H1 (cell line): ENCODE measurements at regions not wholly inside any gene's neighbourhood (a gene's known extent, or its start where the extent isn't known, plus 50 kb on each side); places are given as distances from the start of the nearest gene placed in this dataset.

ENCODE experiments used
- CTCF ChIA-PET: fragments of 300-600 bp; sonication (Branson Sonifier 250); formaldehyde crosslinking; loops from one replicate; lab custom pipeline; 2021; ENCODE audit not compliant: partially characterized antibody; lab: Charles Lee
- POLR2A ChIA-PET: fragments of 300-600 bp; sonication (Branson Sonifier 250); formaldehyde crosslinking; loops from one replicate; lab custom pipeline; 2021; ENCODE audit warnings: inconsistent platforms; ENCODE audit not compliant: partially characterized antibody; lab: Charles Lee
- DNase-seq, 2 experiments: peaks; one replicate each; pipeline versions ENCODE4 v3.0.0 to v3.0.0-alpha.2; 2010 to 2022; ENCODE audit warnings: low spot score in 2 of 2, low read depth in 1 of 2, mixed read lengths in 1 of 2
- FAIRE-seq: peaks from 2 replicates; lab custom pipeline; 2011; peaks lifted over from hg19 to GRCh38; lab: Jason Lieb, UNC
- H2AFZ ChIP-seq: 2 replicates; pipeline ENCODE4 v1.8.1; 2012; ENCODE audit warnings: low read length, inconsistent platforms
- H2AK5ac ChIP-seq: 2 replicates; pipeline ENCODE4 v1.6.1; 2013; ENCODE audit warnings: low read depth, low read length
- H2BK120ac ChIP-seq: replicated peaks from 2 replicates; pipeline ENCODE3; 2013; ENCODE audit warnings: low read depth, low read length, inconsistent platforms
- H2BK12ac ChIP-seq: 2 replicates; pipeline ENCODE4 v1.6.1; 2013; ENCODE audit warnings: low read depth, low read length
- H2BK15ac ChIP-seq: 2 replicates; pipeline ENCODE4 v1.6.1; 2013; ENCODE audit warnings: low read length
- H2BK20ac ChIP-seq: 2 replicates; pipeline ENCODE4 v1.6.1; 2013; ENCODE audit warnings: low read length
- H2BK5ac ChIP-seq: 2 replicates; pipeline ENCODE4 v1.6.1; 2013; ENCODE audit warnings: low read depth, low read length
- H3K14ac ChIP-seq: 2 replicates; pipeline ENCODE4 v1.6.1; 2013; ENCODE audit warnings: inconsistent platforms; ENCODE audit not compliant: insufficient read length
- H3K18ac ChIP-seq: 2 replicates; pipeline ENCODE4 v1.6.1; 2013; ENCODE audit warnings: low read length; ENCODE audit errors: extremely low read depth
- H3K23ac ChIP-seq: 2 replicates; pipeline ENCODE4 v1.6.1; 2013; ENCODE audit warnings: inconsistent platforms; ENCODE audit not compliant: insufficient read length
- H3K23me2 ChIP-seq: 2 replicates; pipeline ENCODE4 v1.6.1; 2013; ENCODE audit warnings: low read depth, low read length
- H3K27ac ChIP-seq: 2 replicates; pipeline ENCODE4 v1.6.1; 2011; ENCODE audit warnings: low read depth, low read length, inconsistent platforms
- H3K27me3 ChIP-seq, 4 experiments: replicated peaks in 1 of 4; 1 replicate in 1 of 4; 2 replicates in 3 of 4; pipeline versions ENCODE4 v1.6.1 to v1.8.1; 2011 to 2013; ENCODE audit warnings: low read length in 3 of 4, mild to moderate bottlenecking in 3 of 4, inconsistent platforms in 2 of 4, mixed read lengths in 2 of 4, moderate library complexity in 1 of 4; ENCODE audit not compliant: control insufficient read depth in 3 of 4, insufficient read depth in 3 of 4; ENCODE audit errors: extremely low read depth in 1 of 4
- H3K36me3 ChIP-seq, 4 experiments: 2 replicates each; pipeline versions ENCODE4 v1.6.1 to v1.8.1; 2011 to 2013; ENCODE audit warnings: mild to moderate bottlenecking in 4 of 4, low read length in 3 of 4, moderate library complexity in 2 of 4, control low read depth in 1 of 4, inconsistent platforms in 1 of 4; ENCODE audit not compliant: insufficient read depth in 4 of 4, control insufficient read depth in 2 of 4
- H3K4ac ChIP-seq: replicated peaks from 2 replicates; pipeline ENCODE3; 2013; ENCODE audit warnings: low read length, low read depth, mixed read lengths, inconsistent platforms; ENCODE audit not compliant: insufficient read length
- H3K4me1 ChIP-seq, 4 experiments: replicated peaks in 1 of 4; 1 replicate in 1 of 4; 2 replicates in 3 of 4; pipeline versions ENCODE4 v1.6.1 to v1.8.1; 2011 to 2013; ENCODE audit warnings: low read length in 3 of 4, inconsistent platforms in 2 of 4, mixed read lengths in 1 of 4; ENCODE audit not compliant: insufficient read depth in 4 of 4, control insufficient read depth in 3 of 4
- H3K4me2 ChIP-seq, 2 experiments: 2 replicates each; pipeline versions ENCODE4 v1.6.1 to v1.8.1; 2011 to 2013; ENCODE audit warnings: low read depth in 2 of 2, low read length in 2 of 2, control low read depth in 1 of 2, inconsistent platforms in 1 of 2, mild to moderate bottlenecking in 1 of 2; ENCODE audit not compliant: insufficient read depth in 1 of 2
- H3K4me3 ChIP-seq, 4 experiments: fragments of 200-600, 300-600 bp in 1 of 4; sonication (generic), shearing (Covaris generic), sonication (Bioruptor Twin) in 1 of 4; 2 replicates each; pipeline versions ENCODE4 v1.5.1 to v1.8.1; 2011 to 2016; ENCODE audit warnings: low read length in 4 of 4, low read depth in 3 of 4, control low read depth in 2 of 4, inconsistent platforms in 2 of 4, mild to moderate bottlenecking in 2 of 4, mixed read lengths in 1 of 4, moderate library complexity in 1 of 4; ENCODE audit not compliant: insufficient read depth in 2 of 4; ENCODE audit errors: extremely low read depth in 1 of 4
- H3K56ac ChIP-seq: replicated peaks from 2 replicates; pipeline ENCODE3; 2013; ENCODE audit warnings: low read depth, mild to moderate bottlenecking, mixed read lengths, low read length, inconsistent platforms; ENCODE audit not compliant: insufficient read length
- H3K79me1 ChIP-seq: 2 replicates; pipeline ENCODE4 v1.6.1; 2013; ENCODE audit warnings: low read depth, low read length, control low read depth
- H3K79me2 ChIP-seq, 2 experiments: 2 replicates each; pipeline versions ENCODE4 v1.6.1 to v1.8.1; 2012 to 2013; ENCODE audit warnings: low read length in 2 of 2, mild to moderate bottlenecking in 2 of 2, inconsistent platforms in 1 of 2; ENCODE audit not compliant: insufficient read depth in 2 of 2, control insufficient read depth in 1 of 2
- H3K9ac ChIP-seq, 4 experiments: replicated peaks in 1 of 4; 1 replicate in 1 of 4; 2 replicates in 3 of 4; pipeline versions ENCODE4 v1.6.1 to v1.8.1; 2011 to 2013; ENCODE audit warnings: low read depth in 3 of 4, low read length in 3 of 4, control low read depth in 2 of 4, mild to moderate bottlenecking in 2 of 4, moderate library complexity in 2 of 4, inconsistent platforms in 1 of 4; ENCODE audit errors: extremely low read depth in 1 of 4
- H3K9me3 ChIP-seq, 2 experiments: 2 replicates each; pipeline versions ENCODE4 v1.6.1 to v1.8.1; 2012 to 2013; ENCODE audit warnings: mild to moderate bottlenecking in 2 of 2, moderate library complexity in 2 of 2, control low read depth in 1 of 2, inconsistent platforms in 1 of 2, low read depth in 1 of 2, low read length in 1 of 2, mixed read lengths in 1 of 2; ENCODE audit not compliant: insufficient read depth in 2 of 2
- H4K20me1 ChIP-seq, 2 experiments: replicated peaks in 1 of 2; 2 replicates each; pipeline versions ENCODE3 to v1.8.1; 2011 to 2013; ENCODE audit warnings: inconsistent platforms in 2 of 2, low read length in 2 of 2, mild to moderate bottlenecking in 1 of 2; ENCODE audit not compliant: insufficient read depth in 2 of 2, control insufficient read depth in 1 of 2
- H4K5ac ChIP-seq: 2 replicates; pipeline ENCODE4 v1.6.1; 2013; ENCODE audit warnings: low read length, low read depth, mixed read lengths, inconsistent platforms; ENCODE audit not compliant: insufficient read length
- H4K8ac ChIP-seq: 2 replicates; pipeline ENCODE4 v1.8.0; 2013; ENCODE audit warnings: mild to moderate bottlenecking, moderate library complexity, low read length, inconsistent platforms; ENCODE audit not compliant: insufficient read depth; ENCODE audit errors: extremely low read depth
- H4K91ac ChIP-seq: replicated peaks from 2 replicates; pipeline ENCODE3; 2013; ENCODE audit warnings: low read length, mixed read lengths, inconsistent platforms; ENCODE audit not compliant: insufficient read length
- ASH2L ChIP-seq: fragments of 200-600, 300-600 bp; sonication (generic); IDR thresholded peaks from one replicate; pipeline ENCODE4 v1.7.1; 2017; ENCODE audit warnings: low read length
- ATF2 ChIP-seq: IDR thresholded peaks from 2 replicates; pipeline ENCODE4 v1.6.1; 2012; ENCODE audit warnings: low read length, inconsistent platforms
- BCL11A ChIP-seq, 2 experiments: IDR thresholded peaks; one replicate each; pipeline ENCODE4 v1.6.1; 2011; ENCODE audit warnings: low read depth in 2 of 2, low read length in 2 of 2, mild to moderate bottlenecking in 2 of 2
- BRCA1 ChIP-seq: IDR thresholded peaks from 2 replicates; pipeline ENCODE4 v1.6.1; 2012; ENCODE audit warnings: low read depth, low read length, improper control_type of control experiment
- FOSL1 ChIP-seq: IDR thresholded peaks from 2 replicates; pipeline ENCODE4 v1.6.1; 2011; ENCODE audit warnings: mild to moderate bottlenecking, low read depth, low read length, moderate library complexity; ENCODE audit not compliant: insufficient read depth
- HDAC6 ChIP-seq: IDR thresholded peaks from one replicate; pipeline ENCODE4 v1.7.1; 2012; ENCODE audit warnings: low read depth, mild to moderate bottlenecking, inconsistent platforms, low read length, moderate library complexity
- MAX ChIP-seq: IDR thresholded peaks from 2 replicates; pipeline ENCODE4 v1.6.1; 2012; ENCODE audit warnings: inconsistent platforms
- NRF1 ChIP-seq: IDR thresholded peaks from 2 replicates; pipeline ENCODE4 v1.6.1; 2011; ENCODE audit warnings: mild to moderate bottlenecking, low read depth, low read length, improper control_type of control experiment
- SIN3A ChIP-seq, 2 experiments: IDR thresholded peaks in 1 of 2; conservative IDR thresholded peaks in 1 of 2; 2 replicates each; pipeline ENCODE4 v1.6.1; 2011 to 2012; ENCODE audit warnings: low read length in 2 of 2, improper control_type of control experiment in 1 of 2, low read depth in 1 of 2, mild to moderate bottlenecking in 1 of 2
- SIX5 ChIP-seq: IDR thresholded peaks from 2 replicates; pipeline ENCODE4 v1.6.1; 2011; ENCODE audit warnings: mild to moderate bottlenecking, low read depth, low read length
- TAF7 ChIP-seq: optimal IDR thresholded peaks from 2 replicates; pipeline ENCODE3; 2011; ENCODE audit warnings: low read depth, mild to moderate bottlenecking, inconsistent platforms, low read length, moderate library complexity, borderline replicate concordance
- TEAD4 ChIP-seq: IDR thresholded peaks from 2 replicates; pipeline ENCODE4 v1.6.1; 2012; ENCODE audit warnings: low read depth, low read length, inconsistent platforms, mixed read lengths
- WGBS, 2 experiments: shearing (Covaris generic) in 1 of 2; methylation state at CpG; one replicate each; pipeline versions ENCODE4 v1.1.6 to v1.1.7; 2013 to 2015; ENCODE audit warnings: low lambda C conversion rate in 2 of 2, mixed read lengths in 2 of 2, inconsistent platforms in 1 of 2, low coverage in 1 of 2, missing lambda C conversion rate in 1 of 2; ENCODE audit not compliant: insufficient replicate concordance in 2 of 2, insufficient coverage in 1 of 2, insufficient read length in 1 of 2; ENCODE audit errors: extremely low coverage in 1 of 2, missing lambda C conversion rate in 1 of 2; 5-methylcytosine and 5-hydroxymethylcytosine counted together

GRCh38 chr3:13705051-13705450 is 156.1 kb downstream of the FBLN2 start:
- H3K27me3 ChIP-seq = no peaks in the 10 kb centered on the region
- no peaks in the 10 kb centered on the region for H4K20me1 ChIP-seq
- ChIA-PET POLR2A (no interaction called here), CTCF (no interaction called here)
- H3K4me3 ChIP-seq = no peak overlapping the region
- H2AK5ac ChIP-seq = no peak overlapping the region
- no peak overlapping the region for H3K9ac ChIP-seq
- DNase-seq (peak in 1 of 2 experiments; percentile 30), FAIRE-seq (no peak)
- no peak overlapping the region for H3K4me2 ChIP-seq
- no peak overlapping the region for H4K8ac ChIP-seq
- H3K79me2 ChIP-seq = no peaks in the 10 kb centered on the region
- WGBS, 2 experiments = 87% methylated on average over 3 of the region's 3 CpGs; no CpG with 5 or more reads in 1 of the 2 experiments
- no peak overlapping the region for H3K23ac ChIP-seq
- no peak overlapping the region for H2BK20ac ChIP-seq
- peaks cover 2 to 4% of the 10 kb centered on the region in 2 experiments; a peak in 2 of 4 replicates for H3K9me3 ChIP-seq
- H2AFZ ChIP-seq = no peak overlapping the region
- H3K56ac ChIP-seq = no peak overlapping the region
- no peaks in the 10 kb centered on the region for H3K23me2 ChIP-seq
- H3K4ac ChIP-seq = no peak overlapping the region
- no peaks in the 10 kb centered on the region for H3K36me3 ChIP-seq
- no peak overlapping the region for H4K5ac ChIP-seq
- H3K4me1 ChIP-seq = peaks cover 0 to 4% (median 1%) of the 10 kb centered on the region in 4 experiments; a peak in 2 of 7 replicates
- H3K18ac ChIP-seq = no peak overlapping the region
- TF ChIP-seq BCL11A (IDR thresholded peaks at IDR 0.05; ENCODE audit: low read depth in 2 of 2, low read length in 2 of 2) = no peak
- no peak for TF ChIP-seq TEAD4
- TF ChIP-seq MAX = no peak
- no peak for TF ChIP-seq NRF1
- TF ChIP-seq TAF7 = no peak
- no peak for TF ChIP-seq ASH2L
- no peak for TF ChIP-seq SIX5
- no peak for TF ChIP-seq FOSL1
- TF ChIP-seq BRCA1 = no peak
- no peak for TF ChIP-seq ATF2
- TF ChIP-seq SIN3A (conservative IDR thresholded peaks at IDR 0.05 in 1 of 2, IDR thresholded peaks at IDR 0.05 in 1 of 2; ENCODE audit: low read depth in 1 of 2, low read length in 2 of 2) = no peak
- no peak for TF ChIP-seq HDAC6
- no peak overlapping the region for H2BK12ac ChIP-seq
- no peak overlapping the region for H2BK5ac ChIP-seq
- no peak overlapping the region for H3K27ac ChIP-seq
- no peaks in the 10 kb centered on the region for H3K79me1 ChIP-seq
- no peak overlapping the region for H3K14ac ChIP-seq
- H2BK15ac ChIP-seq = no peak overlapping the region
- no peak overlapping the region for H4K91ac ChIP-seq
- no peak overlapping the region for H2BK120ac ChIP-seq
